ENCODE measurements at regions not wholly inside any gene's neighbourhood (a gene's known extent, or its start where the extent isn't known, plus 50 kb on each side); places are given as distances from the start of the nearest gene placed in this dataset.

DNA sequence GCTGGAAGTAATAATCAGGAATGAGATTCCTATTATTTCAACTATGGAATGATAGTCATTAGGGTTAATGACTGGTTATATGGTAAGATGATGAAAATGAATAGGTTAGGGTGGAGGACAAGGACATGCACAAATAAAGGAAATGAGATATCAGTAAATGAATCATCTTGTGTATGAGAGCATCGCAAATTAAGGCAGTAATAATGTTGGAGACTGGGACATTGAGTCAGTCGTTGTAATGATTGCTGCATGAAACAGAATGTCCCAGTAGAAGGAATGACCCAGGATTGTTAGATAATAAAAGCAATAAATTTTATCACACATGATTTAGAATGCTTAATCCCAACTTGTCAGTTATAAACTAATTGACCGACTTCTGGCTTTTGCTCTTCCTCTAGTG lies 1733.7 kb upstream of the PCDH20 start:
- peaks cover 14% of the 10 kb centered on the region for H3K9me3 Mint-ChIP-seq (ENCODE audit: unreplicated experiment)
- no peak overlapping the region for H3K4me3 Mint-ChIP-seq (ENCODE audit: unreplicated experiment)
- H3K27ac Mint-ChIP-seq (ENCODE audit: unreplicated experiment): no peak overlapping the region
- H3K36me3 Mint-ChIP-seq (ENCODE audit: unreplicated experiment): no peaks in the 10 kb centered on the region
- DNase-seq (ENCODE audit: extremely low spot score, unreplicated experiment): no peak
- H3K27me3 Mint-ChIP-seq (ENCODE audit: unreplicated experiment): no peaks in the 10 kb centered on the region
- H3K4me1 Mint-ChIP-seq (ENCODE audit: unreplicated experiment): no peaks in the 10 kb centered on the region
- TF ChIP-seq, protein P1, sequence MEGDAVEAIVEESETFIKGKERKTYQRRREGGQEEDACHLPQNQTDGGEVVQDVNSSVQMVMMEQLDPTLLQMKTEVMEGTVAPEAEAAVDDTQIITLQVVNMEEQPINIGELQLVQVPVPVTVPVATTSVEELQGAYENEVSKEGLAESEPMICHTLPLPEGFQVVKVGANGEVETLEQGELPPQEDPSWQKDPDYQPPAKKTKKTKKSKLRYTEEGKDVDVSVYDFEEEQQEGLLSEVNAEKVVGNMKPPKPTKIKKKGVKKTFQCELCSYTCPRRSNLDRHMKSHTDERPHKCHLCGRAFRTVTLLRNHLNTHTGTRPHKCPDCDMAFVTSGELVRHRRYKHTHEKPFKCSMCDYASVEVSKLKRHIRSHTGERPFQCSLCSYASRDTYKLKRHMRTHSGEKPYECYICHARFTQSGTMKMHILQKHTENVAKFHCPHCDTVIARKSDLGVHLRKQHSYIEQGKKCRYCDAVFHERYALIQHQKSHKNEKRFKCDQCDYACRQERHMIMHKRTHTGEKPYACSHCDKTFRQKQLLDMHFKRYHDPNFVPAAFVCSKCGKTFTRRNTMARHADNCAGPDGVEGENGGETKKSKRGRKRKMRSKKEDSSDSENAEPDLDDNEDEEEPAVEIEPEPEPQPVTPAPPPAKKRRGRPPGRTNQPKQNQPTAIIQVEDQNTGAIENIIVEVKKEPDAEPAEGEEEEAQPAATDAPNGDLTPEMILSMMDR (IDR thresholded peaks at IDR 0.05): no peak

DNA sequence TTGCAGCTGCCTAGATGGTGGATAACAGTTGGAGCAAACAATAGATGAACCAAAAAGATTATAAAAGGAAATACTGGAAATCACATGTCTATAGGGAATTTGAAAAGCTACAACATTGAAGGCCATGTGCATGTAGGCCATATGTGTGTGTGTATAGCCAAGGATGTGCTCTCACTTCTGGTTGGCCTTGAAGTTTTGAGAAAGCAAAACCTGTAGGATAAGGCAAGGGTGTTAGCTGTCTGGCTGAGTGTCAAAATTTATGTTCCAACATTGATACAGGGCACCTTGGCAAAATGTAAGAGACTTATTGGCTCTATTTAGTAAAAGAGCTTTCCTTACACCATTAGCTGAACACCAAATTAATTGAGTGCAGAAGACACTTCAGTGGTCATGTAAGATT lies 1723.6 kb upstream of the PCDH20 start:
- no peak overlapping the region for H3K4me3 Mint-ChIP-seq (ENCODE audit: unreplicated experiment)
- H3K27ac Mint-ChIP-seq (ENCODE audit: unreplicated experiment): no peak overlapping the region
- no peaks in the 10 kb centered on the region for H3K36me3 Mint-ChIP-seq (ENCODE audit: unreplicated experiment)
- no peak for DNase-seq (ENCODE audit: extremely low spot score, unreplicated experiment)
- peaks cover 14% of the 10 kb centered on the region for H3K9me3 Mint-ChIP-seq (ENCODE audit: unreplicated experiment)
- no peaks in the 10 kb centered on the region for H3K27me3 Mint-ChIP-seq (ENCODE audit: unreplicated experiment)
- TF ChIP-seq, protein P1 (IDR thresholded peaks at IDR 0.05): no peak
- no peaks in the 10 kb centered on the region for H3K4me1 Mint-ChIP-seq (ENCODE audit: unreplicated experiment)

DNA sequence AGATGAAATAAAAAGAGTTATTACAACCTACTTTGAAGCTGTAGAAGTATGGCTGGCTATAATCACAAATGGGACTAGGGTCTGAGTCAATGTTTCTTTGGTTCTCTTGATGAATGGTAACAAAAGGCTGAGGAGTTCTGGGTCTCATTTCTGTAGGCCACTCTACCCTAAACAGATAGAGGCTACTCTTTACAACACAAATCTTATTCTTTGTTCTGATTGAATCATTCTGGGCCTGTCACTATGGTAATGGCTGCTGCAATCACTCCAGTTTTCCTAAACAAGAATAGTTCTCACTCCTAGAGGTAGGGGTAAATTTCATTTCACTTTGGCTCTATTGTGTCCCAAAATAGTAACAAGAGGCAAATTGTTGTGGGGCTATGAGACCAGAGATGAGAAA lies 1714.3 kb upstream of the PCDH20 start:
- H3K4me1 Mint-ChIP-seq (ENCODE audit: unreplicated experiment): peaks cover 9% of the 10 kb centered on the region
- DNase-seq (ENCODE audit: extremely low spot score, unreplicated experiment): no peak
- no peaks in the 10 kb centered on the region for H3K36me3 Mint-ChIP-seq (ENCODE audit: unreplicated experiment)
- H3K9me3 Mint-ChIP-seq (ENCODE audit: unreplicated experiment): peaks cover 6% of the 10 kb centered on the region
- no peak overlapping the region for H3K4me3 Mint-ChIP-seq (ENCODE audit: unreplicated experiment)
- H3K27me3 Mint-ChIP-seq (ENCODE audit: unreplicated experiment): no peaks in the 10 kb centered on the region
- H3K27ac Mint-ChIP-seq (ENCODE audit: unreplicated experiment): no peak overlapping the region
- TF ChIP-seq, protein P1 (IDR thresholded peaks at IDR 0.05): no peak

DNA sequence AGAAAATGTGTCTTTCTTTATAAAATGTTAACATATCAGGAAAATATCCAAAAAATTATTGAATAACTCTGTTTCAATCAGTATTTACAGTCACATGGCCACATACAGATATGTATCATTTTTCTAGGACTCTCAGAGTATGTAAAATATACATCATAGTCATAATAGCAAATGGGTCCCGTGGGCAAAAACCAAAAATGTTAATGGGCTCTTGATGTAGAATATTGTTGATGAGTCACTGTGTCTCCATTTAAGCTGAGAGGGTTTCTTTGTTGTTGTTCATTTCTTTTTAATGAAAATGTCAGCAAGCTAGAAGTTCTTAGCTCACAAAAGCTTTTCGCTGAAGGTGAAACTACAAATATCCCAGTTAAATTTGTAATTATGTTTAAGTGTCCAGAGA lies 1713.1 kb upstream of the PCDH20 start:
- DNase-seq (ENCODE audit: extremely low spot score, unreplicated experiment): no peak
- Mint-ChIP-seq H3K27ac (ENCODE audit: unreplicated experiment) (no peak overlapping the region), H3K27me3 (ENCODE audit: unreplicated experiment) (no peaks in the 10 kb centered on the region), H3K9me3 (ENCODE audit: unreplicated experiment) (peaks cover 6% of the 10 kb centered on the region), H3K4me1 (ENCODE audit: unreplicated experiment) (peaks cover 10% of the 10 kb centered on the region), H3K36me3 (ENCODE audit: unreplicated experiment) (no peaks in the 10 kb centered on the region), H3K4me3 (ENCODE audit: unreplicated experiment) (no peak overlapping the region)
- TF ChIP-seq, protein P1 (IDR thresholded peaks at IDR 0.05): no peak

DNA sequence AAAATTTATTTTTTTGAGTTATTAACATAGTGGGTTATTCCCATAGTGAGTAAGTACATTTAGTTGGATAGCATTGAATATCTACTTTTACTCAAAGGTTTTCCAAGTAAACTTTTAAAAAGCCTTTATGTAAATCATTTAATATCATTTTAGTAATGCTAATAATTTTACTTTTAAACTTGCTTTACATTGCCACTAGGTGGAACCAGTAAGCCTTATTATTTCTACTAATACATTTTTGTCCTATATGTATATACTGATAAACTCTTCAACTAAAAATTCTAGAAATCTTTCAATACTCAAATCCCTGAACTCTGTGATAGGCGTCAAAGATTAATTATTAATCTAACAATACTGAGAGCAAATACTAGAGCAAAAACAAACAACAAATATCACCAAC lies 1709.2 kb upstream of the PCDH20 start:
- Mint-ChIP-seq H3K27ac (ENCODE audit: unreplicated experiment) (no peak overlapping the region), H3K27me3 (ENCODE audit: unreplicated experiment) (no peaks in the 10 kb centered on the region)
- no peak for DNase-seq (ENCODE audit: extremely low spot score, unreplicated experiment)

More for the DNA sequence above, 1709.2 kb upstream of the PCDH20 start:
- TF ChIP-seq, protein P1 (IDR thresholded peaks at IDR 0.05): peak; percentile 60
- Mint-ChIP-seq H3K4me3 (ENCODE audit: unreplicated experiment) (no peak overlapping the region), H3K9me3 (ENCODE audit: unreplicated experiment) (peaks cover 2% of the 10 kb centered on the region), H3K36me3 (ENCODE audit: unreplicated experiment) (no peaks in the 10 kb centered on the region), H3K4me1 (ENCODE audit: unreplicated experiment) (peaks cover 8% of the 10 kb centered on the region)
